ENCODE measurements at regions not wholly inside any gene's neighbourhood (a gene's known extent, or its start where the extent isn't known, plus 50 kb on each side); places are given as distances from the start of the nearest gene placed in this dataset.

DNA sequence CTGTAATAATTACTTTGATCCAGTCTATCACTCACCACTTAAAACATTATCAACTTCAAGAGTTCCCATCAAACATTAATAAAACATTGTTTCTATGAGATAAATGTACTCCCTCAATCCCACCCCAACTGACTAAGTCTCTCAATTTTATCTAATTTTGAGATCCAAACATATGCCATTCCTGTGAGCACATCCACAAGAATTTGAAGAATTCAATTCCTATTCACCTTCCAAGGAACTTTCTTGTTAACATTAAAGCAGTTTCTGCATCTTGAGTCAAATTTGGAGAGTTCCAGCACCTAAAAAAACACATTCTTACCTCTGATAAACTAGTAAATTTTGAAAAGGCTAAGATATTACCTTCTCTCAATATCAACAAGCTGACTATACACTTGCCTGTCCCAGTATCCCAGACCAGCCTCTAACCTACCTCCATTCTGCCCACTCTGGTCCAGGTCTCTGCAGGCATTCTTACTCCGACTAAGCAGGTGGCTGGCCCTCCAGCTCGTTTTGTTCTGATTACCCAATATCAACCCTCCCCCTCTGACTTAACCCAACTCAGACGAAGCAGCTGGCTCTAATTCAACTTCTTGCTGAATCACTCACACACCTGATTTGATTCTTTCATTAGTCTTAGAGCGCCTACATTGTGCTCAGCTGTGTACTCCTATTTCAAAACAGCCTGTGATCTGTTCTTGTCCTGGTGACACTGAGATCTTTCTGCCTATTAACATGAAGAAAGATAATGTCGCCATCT, 275.2 kb downstream of the IPMK start:
- Mint-ChIP-seq H3K4me3 (no peak overlapping the region), H3K9me3 (peaks cover 10% of the 10 kb centered on the region), H3K27ac (ENCODE audit: low read depth) (no peak overlapping the region), H3K4me1 (no peaks in the 10 kb centered on the region), H3K36me3 (ENCODE audit: insufficient read depth) (no peaks in the 10 kb centered on the region), H3K27me3 (no peaks in the 10 kb centered on the region)
- DNase-seq (ENCODE audit: low spot score in 2 of 2) (no peak), ATAC-seq (replicated peaks; ENCODE audit: extremely low read depth, poor library complexity, severe bottlenecking) (no peak)

DNA sequence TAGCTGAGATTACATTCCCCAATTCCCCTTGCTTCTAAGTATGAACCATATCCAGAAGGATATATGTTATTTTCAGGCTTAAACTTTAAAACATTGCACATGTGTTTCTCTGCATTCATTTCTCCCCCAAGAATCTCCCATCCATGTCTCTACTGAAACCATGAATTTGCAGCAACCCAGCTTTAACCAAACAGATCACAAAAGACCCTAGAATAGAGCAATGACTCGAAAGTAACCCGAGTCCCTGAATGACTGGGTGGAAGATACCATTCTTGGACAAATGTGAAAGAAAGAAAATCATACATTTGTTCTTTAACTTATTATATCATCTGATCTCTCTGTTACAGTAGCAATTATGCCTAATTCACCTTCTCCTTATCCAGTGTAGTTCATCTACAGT, 278.7 kb downstream of the IPMK start:
- Mint-ChIP-seq H3K36me3 (ENCODE audit: insufficient read depth) (no peaks in the 10 kb centered on the region), H3K4me3 (no peak overlapping the region), H3K27ac (ENCODE audit: low read depth) (no peak overlapping the region), H3K4me1 (no peaks in the 10 kb centered on the region), H3K27me3 (no peaks in the 10 kb centered on the region), H3K9me3 (no peaks in the 10 kb centered on the region)
- no peak for DNase-seq (ENCODE audit: low spot score in 2 of 2)
- no peak for ATAC-seq (replicated peaks; ENCODE audit: extremely low read depth, poor library complexity, severe bottlenecking)

DNA sequence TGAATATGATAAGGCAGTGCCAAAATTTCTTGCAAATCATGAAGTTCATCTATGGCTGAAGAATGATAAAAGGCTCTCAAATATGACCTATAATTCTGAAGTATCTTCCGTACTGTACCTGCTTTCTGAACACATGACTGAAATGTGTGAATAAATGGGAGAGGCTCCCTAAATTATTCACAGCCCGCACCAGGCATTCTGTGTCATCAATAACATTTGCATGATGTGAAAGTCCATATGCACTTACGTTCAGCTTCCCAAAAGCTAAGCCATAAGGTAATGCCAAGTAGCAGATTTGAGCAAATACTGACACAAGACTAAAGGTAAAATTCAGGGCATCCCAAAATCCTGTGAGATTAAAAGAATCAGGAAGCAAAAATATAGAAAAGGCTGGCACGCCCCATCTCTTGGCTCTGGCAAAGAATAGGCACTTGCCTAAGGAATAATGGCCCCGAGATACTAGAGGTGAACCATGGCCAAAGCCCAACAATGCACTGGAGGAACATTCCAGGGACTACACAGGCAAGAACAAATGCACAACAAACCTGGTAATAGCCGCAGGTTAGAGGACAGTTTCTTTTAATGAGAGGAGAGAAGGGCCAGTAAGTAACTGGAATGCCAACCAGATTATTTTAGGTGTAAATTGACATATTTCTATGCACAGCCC, 280.5 kb downstream of the IPMK start:
- ATAC-seq (replicated peaks; ENCODE audit: extremely low read depth, poor library complexity, severe bottlenecking) = no peak
- Mint-ChIP-seq H3K4me3 (no peak overlapping the region), H3K27ac (ENCODE audit: low read depth) (no peak overlapping the region), H3K27me3 (no peaks in the 10 kb centered on the region), H3K36me3 (ENCODE audit: insufficient read depth) (no peaks in the 10 kb centered on the region), H3K9me3 (no peaks in the 10 kb centered on the region), H3K4me1 (no peaks in the 10 kb centered on the region)
- no peak for DNase-seq (ENCODE audit: low spot score in 2 of 2)

DNA sequence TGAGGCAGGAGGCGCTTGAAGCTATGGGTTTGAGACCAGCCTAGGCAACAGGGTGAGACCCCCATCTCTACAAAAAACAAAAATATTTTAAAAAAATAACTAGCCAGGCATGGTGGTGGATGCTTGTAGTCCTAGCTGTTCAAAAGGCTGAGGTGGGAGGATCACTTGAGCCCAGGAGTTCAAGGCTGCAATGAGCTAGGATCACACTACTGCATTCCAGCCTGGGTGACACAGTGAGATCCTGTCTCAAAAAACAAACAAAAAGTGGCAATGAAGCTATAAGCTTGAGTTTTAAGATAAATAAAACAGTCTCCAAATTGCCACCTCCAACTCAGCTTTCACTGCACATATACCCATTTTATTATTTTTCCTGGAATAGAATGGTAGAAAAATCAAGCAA, 281.3 kb downstream of the IPMK start:
- DNase-seq (ENCODE audit: low spot score in 2 of 2) = no peak
- no peaks in the 10 kb centered on the region for H3K36me3 Mint-ChIP-seq (ENCODE audit: insufficient read depth)
- no peak overlapping the region for H3K4me3 Mint-ChIP-seq
- H3K4me1 Mint-ChIP-seq = no peaks in the 10 kb centered on the region
- no peaks in the 10 kb centered on the region for H3K27me3 Mint-ChIP-seq
- peaks cover 6% of the 10 kb centered on the region for H3K9me3 Mint-ChIP-seq
- ATAC-seq (replicated peaks; ENCODE audit: extremely low read depth, poor library complexity, severe bottlenecking) = no peak
- H3K27ac Mint-ChIP-seq (ENCODE audit: low read depth) = no peak overlapping the region

DNA sequence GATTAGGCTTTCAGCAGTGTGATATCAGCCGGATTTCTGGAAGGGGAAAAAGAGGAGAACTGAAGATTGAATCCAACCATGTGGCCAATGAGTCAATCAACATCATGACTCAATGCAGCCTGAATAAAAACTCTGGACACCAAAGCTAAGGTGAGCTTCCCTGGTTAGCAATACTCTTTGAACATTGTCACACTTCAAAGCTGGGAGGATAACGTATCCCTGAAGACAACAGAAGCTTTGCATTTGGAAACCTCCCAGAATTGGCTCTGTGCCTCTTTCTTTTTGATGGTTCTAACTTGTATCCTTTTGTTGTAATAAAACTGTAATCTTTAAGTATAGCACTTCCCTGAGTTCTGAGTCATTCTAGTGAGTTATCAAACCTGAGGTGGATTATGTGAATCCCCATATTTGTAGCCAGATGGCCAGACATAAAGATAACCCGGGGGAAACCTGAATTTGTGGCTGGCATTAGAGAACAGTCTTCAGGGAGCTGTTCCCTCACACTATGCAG, 284.4 kb downstream of the IPMK start:
- H3K36me3 Mint-ChIP-seq (ENCODE audit: insufficient read depth) = no peaks in the 10 kb centered on the region
- no peaks in the 10 kb centered on the region for H3K27me3 Mint-ChIP-seq
- no peaks in the 10 kb centered on the region for H3K4me1 Mint-ChIP-seq
- no peak overlapping the region for H3K4me3 Mint-ChIP-seq
- H3K27ac Mint-ChIP-seq (ENCODE audit: low read depth) = no peak overlapping the region
- peaks cover 6% of the 10 kb centered on the region for H3K9me3 Mint-ChIP-seq
- DNase-seq (ENCODE audit: low spot score in 2 of 2) (no peak), ATAC-seq (replicated peaks; ENCODE audit: extremely low read depth, poor library complexity, severe bottlenecking) (no peak)

DNA sequence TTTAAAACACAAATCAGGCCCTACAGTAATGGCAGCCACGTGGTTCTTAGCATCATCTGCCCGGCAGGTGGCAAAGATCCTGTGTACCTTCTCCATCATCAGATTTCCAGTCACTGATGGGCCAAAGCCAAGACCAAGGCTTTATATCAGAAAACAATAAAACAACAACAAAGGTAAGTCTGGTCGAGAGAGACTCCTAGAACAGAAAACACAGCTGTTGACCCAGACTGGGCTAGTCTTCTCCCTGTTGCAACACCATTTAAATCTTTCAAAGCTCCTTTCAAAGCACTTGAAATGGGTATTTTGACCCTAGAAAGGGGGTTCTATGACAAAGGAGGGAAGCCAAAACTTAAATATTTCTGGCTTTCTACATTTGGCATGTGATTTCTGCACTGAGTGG, 285.6 kb downstream of the IPMK start:
- Mint-ChIP-seq H3K9me3 (peaks cover 6% of the 10 kb centered on the region), H3K27me3 (no peaks in the 10 kb centered on the region), H3K36me3 (ENCODE audit: insufficient read depth) (no peaks in the 10 kb centered on the region), H3K27ac (ENCODE audit: low read depth) (no peak overlapping the region), H3K4me3 (no peak overlapping the region), H3K4me1 (no peaks in the 10 kb centered on the region)
- no peak for DNase-seq (ENCODE audit: low spot score in 2 of 2)
- ATAC-seq (replicated peaks; ENCODE audit: extremely low read depth, poor library complexity, severe bottlenecking) = no peak

DNA sequence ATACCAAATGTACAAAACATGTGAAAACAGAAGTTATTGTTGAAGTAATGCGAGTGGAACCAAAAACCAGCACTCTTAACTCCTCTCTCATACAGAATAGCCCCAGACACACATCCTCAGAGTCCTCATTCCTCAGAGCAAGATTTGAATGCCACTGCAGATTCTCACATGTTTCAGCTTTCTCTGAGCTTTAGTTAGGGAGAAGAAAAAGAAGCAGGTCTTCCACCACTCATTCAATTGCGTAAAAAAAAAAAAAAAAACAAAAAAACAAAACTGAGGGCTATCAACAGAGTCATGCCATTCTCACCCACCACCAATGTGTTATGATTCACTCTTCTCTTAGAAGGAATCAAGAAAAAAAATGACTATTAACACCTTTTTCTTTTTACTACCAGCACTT, 287.7 kb downstream of the IPMK start:
- DNase-seq (ENCODE audit: low spot score in 2 of 2) (no peak), ATAC-seq (replicated peaks; ENCODE audit: extremely low read depth, poor library complexity, severe bottlenecking) (no peak)
- H3K27ac Mint-ChIP-seq (ENCODE audit: low read depth) = no peak overlapping the region
- no peaks in the 10 kb centered on the region for H3K36me3 Mint-ChIP-seq (ENCODE audit: insufficient read depth)
- no peak overlapping the region for H3K4me3 Mint-ChIP-seq
- no peaks in the 10 kb centered on the region for H3K4me1 Mint-ChIP-seq
- H3K9me3 Mint-ChIP-seq = peaks cover 11% of the 10 kb centered on the region
- H3K27me3 Mint-ChIP-seq = no peaks in the 10 kb centered on the region

DNA sequence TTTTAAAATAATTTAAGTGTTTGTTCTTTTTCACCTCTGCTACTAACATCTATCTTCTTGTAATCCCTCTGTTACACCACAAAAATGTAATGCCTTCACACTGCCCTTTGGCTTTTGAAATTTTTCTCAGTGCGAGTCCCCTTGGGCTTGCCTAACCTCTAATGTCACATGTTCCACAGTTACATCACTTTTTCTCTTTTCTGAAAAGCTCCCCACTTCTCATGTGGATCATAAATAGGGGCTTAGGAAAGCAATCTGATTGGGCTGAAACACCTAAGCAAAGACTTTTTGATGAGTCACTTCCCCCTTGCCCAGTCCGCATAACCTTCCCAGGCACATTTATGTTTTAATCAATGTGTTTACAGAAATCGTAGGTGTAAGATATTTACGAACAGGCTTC, 288.2 kb downstream of the IPMK start:
- Mint-ChIP-seq H3K27ac (ENCODE audit: low read depth) (no peak overlapping the region), H3K9me3 (peaks cover 11% of the 10 kb centered on the region), H3K36me3 (ENCODE audit: insufficient read depth) (no peaks in the 10 kb centered on the region), H3K4me3 (no peak overlapping the region), H3K4me1 (no peaks in the 10 kb centered on the region), H3K27me3 (no peaks in the 10 kb centered on the region)
- DNase-seq (ENCODE audit: low spot score in 2 of 2) (no peak), ATAC-seq (replicated peaks; ENCODE audit: extremely low read depth, poor library complexity, severe bottlenecking) (no peak)

DNA sequence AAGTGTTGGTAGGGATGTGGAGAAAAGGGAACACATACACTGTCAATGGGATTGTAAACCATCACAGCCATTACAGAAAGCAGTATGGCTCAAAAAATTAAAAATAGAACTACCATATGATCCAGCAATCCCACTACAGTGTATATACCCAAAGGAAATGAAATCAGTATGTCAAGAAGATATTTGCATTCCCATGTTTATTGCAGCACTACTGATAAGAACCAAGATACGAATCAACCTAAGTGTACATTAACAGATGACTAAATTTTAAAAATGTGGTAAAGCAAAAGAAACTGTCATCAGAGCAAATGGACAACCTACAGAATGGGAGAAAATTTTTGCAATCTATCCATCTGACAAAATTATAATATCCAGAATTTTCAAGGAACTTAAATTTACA, 290.4 kb downstream of the IPMK start:
- DNase-seq (ENCODE audit: low spot score in 2 of 2) (no peak), ATAC-seq (replicated peaks; ENCODE audit: extremely low read depth, poor library complexity, severe bottlenecking) (no peak)
- Mint-ChIP-seq H3K4me1 (no peaks in the 10 kb centered on the region), H3K4me3 (no peak overlapping the region), H3K36me3 (ENCODE audit: insufficient read depth) (no peaks in the 10 kb centered on the region), H3K27ac (ENCODE audit: low read depth) (no peak overlapping the region), H3K27me3 (no peaks in the 10 kb centered on the region), H3K9me3 (peaks cover 11% of the 10 kb centered on the region)

DNA sequence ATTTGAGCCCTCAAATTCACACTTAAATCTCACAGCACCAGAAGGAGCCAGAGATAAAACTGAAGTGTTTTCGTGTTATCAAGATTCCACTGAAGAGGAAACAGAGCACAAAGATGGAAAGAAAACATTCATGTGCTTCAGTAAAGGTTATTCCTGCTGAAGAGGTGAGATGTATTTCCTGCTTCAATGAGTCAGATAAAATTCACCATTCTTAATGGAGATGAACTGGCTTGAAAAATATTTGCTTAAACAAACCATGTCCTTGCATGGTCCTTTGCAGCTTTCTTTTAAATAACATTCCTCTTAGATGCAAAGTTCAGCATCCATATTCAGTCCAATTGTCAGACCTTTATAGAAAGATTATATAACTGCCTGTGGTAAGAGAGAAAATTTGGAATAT, 294.2 kb downstream of the IPMK start:
- DNase-seq (ENCODE audit: low spot score in 2 of 2) = no peak
- no peak for ATAC-seq (replicated peaks; ENCODE audit: extremely low read depth, poor library complexity, severe bottlenecking)
- no peaks in the 10 kb centered on the region for H3K4me1 Mint-ChIP-seq
- no peak overlapping the region for H3K27ac Mint-ChIP-seq (ENCODE audit: low read depth)
- peaks cover 10% of the 10 kb centered on the region for H3K9me3 Mint-ChIP-seq
- H3K36me3 Mint-ChIP-seq (ENCODE audit: insufficient read depth) = no peaks in the 10 kb centered on the region
- H3K27me3 Mint-ChIP-seq = no peaks in the 10 kb centered on the region
- no peak overlapping the region for H3K4me3 Mint-ChIP-seq

DNA sequence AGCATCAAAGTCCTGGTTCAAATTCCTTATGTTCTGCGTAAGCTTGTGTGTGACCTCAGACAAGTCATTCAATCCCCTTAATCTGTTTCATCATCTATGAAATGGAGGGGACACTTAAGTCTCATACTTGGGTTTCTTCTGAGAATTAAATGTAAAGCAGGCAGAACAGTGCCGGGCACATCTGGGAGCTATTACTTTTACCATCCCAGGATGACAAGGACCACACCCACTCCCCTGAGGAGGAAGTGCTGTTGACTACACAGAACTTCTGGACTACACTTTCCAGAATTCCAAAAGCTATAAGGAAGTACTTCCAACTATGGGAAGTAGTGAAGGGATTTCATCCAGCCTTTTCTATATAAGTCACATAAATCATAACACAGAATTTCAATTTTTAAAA, 294.9 kb downstream of the IPMK start:
- Mint-ChIP-seq H3K36me3 (ENCODE audit: insufficient read depth) (no peaks in the 10 kb centered on the region), H3K4me1 (no peaks in the 10 kb centered on the region), H3K9me3 (peaks cover 15% of the 10 kb centered on the region), H3K27me3 (no peaks in the 10 kb centered on the region), H3K27ac (ENCODE audit: low read depth) (no peak overlapping the region), H3K4me3 (no peak overlapping the region)
- no peak for DNase-seq (ENCODE audit: low spot score in 2 of 2)
- ATAC-seq (replicated peaks; ENCODE audit: extremely low read depth, poor library complexity, severe bottlenecking) = no peak

DNA sequence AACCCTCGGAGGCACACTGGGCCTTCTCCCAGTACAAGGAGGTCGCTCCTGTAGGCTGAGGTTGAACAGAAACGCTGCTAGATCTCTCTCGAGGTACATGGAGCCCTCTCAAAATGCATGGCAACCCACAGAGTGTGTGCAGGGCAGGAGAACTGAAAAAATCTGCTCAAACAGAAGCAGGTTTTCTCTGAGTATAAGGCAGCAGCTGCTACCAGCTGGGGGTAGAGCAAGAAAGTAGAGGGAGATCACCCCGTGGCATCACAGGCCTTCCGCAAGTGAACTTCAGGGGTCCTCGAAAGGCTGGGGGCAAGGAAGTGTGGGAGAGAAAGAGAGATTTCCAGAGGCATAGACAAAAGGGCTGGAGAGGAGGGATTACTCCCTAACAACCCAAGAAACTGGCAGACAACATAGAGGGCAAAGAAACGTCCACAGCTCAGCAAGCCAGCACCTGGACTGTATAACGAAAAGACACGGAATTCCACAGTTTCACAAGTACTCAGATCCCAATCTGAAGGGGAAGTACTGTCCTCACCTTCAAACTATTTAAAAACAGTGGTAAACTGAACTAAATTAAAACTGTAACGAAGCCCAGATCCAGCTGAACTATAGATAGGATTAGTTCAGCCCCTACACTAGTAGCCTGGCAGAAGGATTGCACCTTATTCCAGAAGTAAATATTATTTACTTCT, 299.2 kb downstream of the IPMK start:
- no peaks in the 10 kb centered on the region for H3K4me1 Mint-ChIP-seq
- H3K4me3 Mint-ChIP-seq = no peak overlapping the region
- DNase-seq (ENCODE audit: low spot score in 2 of 2) (no peak), ATAC-seq (replicated peaks; ENCODE audit: extremely low read depth, poor library complexity, severe bottlenecking) (no peak)
- H3K27ac Mint-ChIP-seq (ENCODE audit: low read depth) = no peak overlapping the region
- peaks cover 25% of the 10 kb centered on the region for H3K9me3 Mint-ChIP-seq
- H3K36me3 Mint-ChIP-seq (ENCODE audit: insufficient read depth) = no peaks in the 10 kb centered on the region
- H3K27me3 Mint-ChIP-seq = no peaks in the 10 kb centered on the region

DNA sequence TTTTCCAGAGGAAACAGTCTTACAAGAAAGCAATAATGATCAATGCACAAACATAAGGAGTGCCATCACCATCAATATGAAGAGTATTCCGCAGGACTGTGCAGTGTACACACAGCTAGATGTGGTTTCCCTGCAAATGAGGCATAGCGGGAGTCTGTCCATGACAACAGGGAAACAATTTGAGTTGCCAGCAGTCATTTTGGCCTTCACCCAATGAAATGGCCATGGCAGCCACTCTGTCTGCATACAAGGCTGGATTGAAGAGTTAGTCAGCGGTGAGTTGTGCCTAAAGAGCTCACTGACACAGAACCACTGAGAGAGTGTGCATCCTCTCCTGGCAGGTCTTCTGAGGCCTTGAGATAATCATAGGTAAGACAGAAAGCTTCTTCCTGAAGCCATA, 303.3 kb downstream of the IPMK start:
- no peaks in the 10 kb centered on the region for H3K4me1 Mint-ChIP-seq
- ATAC-seq (replicated peaks; ENCODE audit: extremely low read depth, poor library complexity, severe bottlenecking) = no peak
- no peaks in the 10 kb centered on the region for H3K36me3 Mint-ChIP-seq (ENCODE audit: insufficient read depth)
- no peak overlapping the region for H3K4me3 Mint-ChIP-seq
- H3K27me3 Mint-ChIP-seq = no peaks in the 10 kb centered on the region
- DNase-seq (ENCODE audit: low spot score in 2 of 2) = no peak
- no peak overlapping the region for H3K27ac Mint-ChIP-seq (ENCODE audit: low read depth)
- peaks cover 29% of the 10 kb centered on the region for H3K9me3 Mint-ChIP-seq

Data from central memory CD8-positive, alpha-beta T cell (primary cell).